NCI-H1105 (cell line): ENCODE measurements at regions not wholly inside any gene's neighbourhood (a gene's known extent, or its start where the extent isn't known, plus 50 kb on each side); places are given as distances from the start of the nearest gene placed in this dataset.

Source experiments
- DNase-seq: peaks from one replicate; lab custom pipeline; 2025; lab: John Stamatoyannopoulos, UW

- DNase-seq: no peak
Measured at GRCh38 chr11:116112087-116112935, 608.1 kb upstream of the CADM1 start.

GRCh38 chr11:116111546-116111945 lies 607.3 kb upstream of the CADM1 start:
- no peak for DNase-seq

- DNase-seq: no peak
Measured at GRCh38 chr11:116110802-116111201, 606.6 kb upstream of the CADM1 start.

- DNase-seq: no peak
Measured at GRCh38 chr11:116110356-116110755, 606.1 kb upstream of the CADM1 start.

- DNase-seq: no peak
Measured at GRCh38 chr11:116109228-116109627, 605.0 kb upstream of the CADM1 start.

- DNase-seq: no peak
Measured at GRCh38 chr11:116108161-116108560, 603.9 kb upstream of the CADM1 start.

GRCh38 chr11:116107229-116107628 lies 603.0 kb upstream of the CADM1 start:
- DNase-seq: no peak

GRCh38 chr11:116104498-116105174 lies 600.4 kb upstream of the CADM1 start:
- DNase-seq: no peak

GRCh38 chr11:116101902-116102301 lies 597.7 kb upstream of the CADM1 start:
- DNase-seq: no peak

- no peak for DNase-seq
Measured at GRCh38 chr11:116100016-116100415, 595.8 kb upstream of the CADM1 start.

- DNase-seq: no peak
Measured at GRCh38 chr11:116099541-116099940, 595.3 kb upstream of the CADM1 start.

GRCh38 chr11:116096272-116096995 lies 592.2 kb upstream of the CADM1 start:
- DNase-seq: no peak

- DNase-seq: no peak
Measured at GRCh38 chr11:116093481-116094270, 589.5 kb upstream of the CADM1 start.

GRCh38 chr11:116093065-116093464 lies 588.9 kb upstream of the CADM1 start:
- no peak for DNase-seq

GRCh38 chr11:116086426-116086825 lies 582.2 kb upstream of the CADM1 start:
- no peak for DNase-seq

- DNase-seq: no peak
Measured at GRCh38 chr11:116085031-116085635, 580.9 kb upstream of the CADM1 start.

- DNase-seq: no peak
Measured at GRCh38 chr11:116084511-116084910, 580.3 kb upstream of the CADM1 start.

GRCh38 chr11:116082256-116082655 lies 578.0 kb upstream of the CADM1 start:
- DNase-seq: no peak

GRCh38 chr11:116079580-116079979 lies 575.4 kb upstream of the CADM1 start:
- no peak for DNase-seq

GRCh38 chr11:116078101-116078591 lies 573.9 kb upstream of the CADM1 start:
- DNase-seq: no peak

GRCh38 chr11:116077092-116077491 lies 572.9 kb upstream of the CADM1 start:
- DNase-seq: no peak
